K562 (cell line): ENCODE measurements at regions not wholly inside any gene's neighbourhood (a gene's known extent, or its start where the extent isn't known, plus 50 kb on each side); places are given as distances from the start of the nearest gene placed in this dataset.

Experiments
- BRF1 ChIP-seq: IDR thresholded peaks from 3 replicates; pipeline ENCODE4 v1.6.1; 2011; ENCODE audit warnings: borderline replicate concordance, mild to moderate bottlenecking; ENCODE audit not compliant: insufficient read length; ENCODE audit errors: extremely low read depth
- E2F4 ChIP-seq: sonication (generic); formaldehyde crosslinking; IDR thresholded peaks from 2 replicates; pipeline ENCODE4 v1.8.0; 2022; ENCODE audit warnings: mild to moderate bottlenecking, low read depth, missing genetic modification reagents
- EZH2 ChIP-seq: IDR thresholded peaks from 2 replicates; pipeline ENCODE4 v1.6.1; 2012; ENCODE audit warnings: low read depth, mild to moderate bottlenecking, inconsistent platforms, low read length, borderline replicate concordance
- FOS ChIP-seq: IDR thresholded peaks from 3 replicates; pipeline ENCODE4 v1.6.1; 2011; ENCODE audit not compliant: insufficient read length; ENCODE audit errors: extremely low read depth
- JUND ChIP-seq, 2 experiments: IDR thresholded peaks; 2 replicates in 1 of 2; 3 replicates in 1 of 2; pipeline ENCODE4 v1.6.1; 2011; ENCODE audit warnings: borderline replicate concordance in 2 of 2, low read depth in 2 of 2, low read length in 2 of 2, improper control_type of control experiment in 1 of 2, missing biosample characterization in 1 of 2, missing genetic modification characterization in 1 of 2, missing genetic modification reagents in 1 of 2
- SIN3A ChIP-seq, 2 experiments: fragments of 150-350 bp in 1 of 2; IDR thresholded peaks; 2 replicates each; pipeline ENCODE4 v1.6.1; 2011 to 2016; ENCODE audit warnings: borderline replicate concordance in 2 of 2, low read depth in 2 of 2, low read length in 2 of 2, mild to moderate bottlenecking in 2 of 2, moderate library complexity in 2 of 2; ENCODE audit not compliant: control insufficient read depth in 1 of 2
- SMARCE1 ChIP-seq: fragments of 450-650 bp; IDR thresholded peaks from 2 replicates; pipeline ENCODE4 v1.7.1; 2016; ENCODE audit warnings: mild to moderate bottlenecking
- SPI1 ChIP-seq: IDR thresholded peaks from 2 replicates; pipeline ENCODE4 v1.6.1; 2011; ENCODE audit warnings: low read depth, low read length, control low read depth, borderline replicate concordance
- TEAD4 ChIP-seq, 2 experiments: sonication (generic) in 1 of 2; formaldehyde crosslinking in 1 of 2; IDR thresholded peaks; 2 replicates each; pipeline versions ENCODE4 v1.6.1 to v1.8.0; 2012 to 2022; ENCODE audit warnings: borderline replicate concordance in 1 of 2, inconsistent platforms in 1 of 2, low read length in 1 of 2, mild to moderate bottlenecking in 1 of 2, missing genetic modification reagents in 1 of 2
- VEZF1 ChIP-seq: fragments of 200-800 bp; sonication (Bioruptor generic); IDR thresholded peaks from 2 replicates; pipeline ENCODE4 v1.6.1; 2017; ENCODE audit warnings: missing genetic modification characterization, missing compliant biosample characterization
- ZBED1 ChIP-seq: IDR thresholded peaks from 2 replicates; pipeline ENCODE4 v1.6.1; 2014
- ZNF316 ChIP-seq: fragments of 450-650 bp; IDR thresholded peaks from 2 replicates; pipeline ENCODE4 v1.6.1; 2016
- ZNF699 ChIP-seq: fragments of 250-450 bp; sonication (Bioruptor Pico); IDR thresholded peaks from 2 replicates; pipeline ENCODE4 v1.8.0; 2021; ENCODE audit warnings: mild to moderate bottlenecking, moderate library complexity; ENCODE audit not compliant: insufficient replicate concordance

- TF ChIP-seq EZH2 (no peak), TEAD4 (IDR thresholded peaks at IDR 0.05; ENCODE audit: low read length) (no peak), TEAD4 (CRISPR knock-in tag; IDR thresholded peaks at IDR 0.05; ENCODE audit: borderline replicate concordance) (no peak), ZBED1 (no peak), E2F4 (CRISPR knock-in tag) (no peak), SMARCE1 (no peak), ZNF316 (no peak), JUND (IDR thresholded peaks at IDR 0.05; ENCODE audit: borderline replicate concordance, low read depth, low read length) (no peak), JUND (tag; IDR thresholded peaks at IDR 0.05; ENCODE audit: borderline replicate concordance, low read depth, low read length) (no peak), SIN3A (IDR thresholded peaks at IDR 0.05; ENCODE audit: borderline replicate concordance in 2 of 2, control insufficient read depth in 1 of 2, low read depth in 2 of 2, low read length in 2 of 2) (no peak), FOS (no peak), BRF1 (no peak), ZNF699 (no peak), VEZF1 (no peak), SPI1 (no peak)
Measured at GRCh38 chr14:42277840-42278239, 671.2 kb downstream of the LRFN5 start.
